Endothelial cell of umbilical vein (primary cell): ENCODE measurements at regions not wholly inside any gene's neighbourhood (a gene's known extent, or its start where the extent isn't known, plus 50 kb on each side); places are given as distances from the start of the nearest gene placed in this dataset.

Experiments
- EZH2 ChIP-seq: IDR thresholded peaks from 2 replicates; pipeline ENCODE4 v1.6.1; 2012; ENCODE audit warnings: borderline replicate concordance, low read depth, mild to moderate bottlenecking, moderate library complexity, low read length, inconsistent platforms; ENCODE audit not compliant: severe bottlenecking
- JUN ChIP-seq: IDR thresholded peaks from 2 replicates; pipeline ENCODE4 v1.6.1; 2011; ENCODE audit warnings: borderline replicate concordance, low read depth; ENCODE audit not compliant: insufficient read length, insufficient read depth
- MYC ChIP-seq: IDR thresholded peaks from one replicate; pipeline ENCODE4 v1.6.1; 2011; ENCODE audit warnings: mild to moderate bottlenecking, low read depth, low read length
- POLR2A ChIP-seq: IDR thresholded peaks from 2 replicates; pipeline ENCODE4 v1.6.1; 2012; ENCODE audit warnings: low read depth, mild to moderate bottlenecking, control low read depth, low read length
- POLR2AphosphoS5 ChIP-seq: IDR thresholded peaks from 2 replicates; pipeline ENCODE4 v1.6.1; 2012; ENCODE audit warnings: low read depth, mild to moderate bottlenecking, control low read depth, low read length, moderate library complexity; ENCODE audit not compliant: insufficient read depth
- TF ChIP-seq, protein P1 (sequence below), 2 donors: IDR thresholded peaks; 1 replicate in 1 of 2; 2 replicates in 1 of 2; pipeline ENCODE4 v1.5.1; 2011; ENCODE audit warnings: low read length in 2 of 2, mild to moderate bottlenecking in 2 of 2, moderate library complexity in 2 of 2, control low read depth in 1 of 2, inconsistent platforms in 1 of 2, low read depth in 1 of 2; ENCODE audit not compliant: insufficient read depth in 1 of 2; ENCODE audit errors: extremely low read depth in 1 of 2

- TF ChIP-seq, protein P1, sequence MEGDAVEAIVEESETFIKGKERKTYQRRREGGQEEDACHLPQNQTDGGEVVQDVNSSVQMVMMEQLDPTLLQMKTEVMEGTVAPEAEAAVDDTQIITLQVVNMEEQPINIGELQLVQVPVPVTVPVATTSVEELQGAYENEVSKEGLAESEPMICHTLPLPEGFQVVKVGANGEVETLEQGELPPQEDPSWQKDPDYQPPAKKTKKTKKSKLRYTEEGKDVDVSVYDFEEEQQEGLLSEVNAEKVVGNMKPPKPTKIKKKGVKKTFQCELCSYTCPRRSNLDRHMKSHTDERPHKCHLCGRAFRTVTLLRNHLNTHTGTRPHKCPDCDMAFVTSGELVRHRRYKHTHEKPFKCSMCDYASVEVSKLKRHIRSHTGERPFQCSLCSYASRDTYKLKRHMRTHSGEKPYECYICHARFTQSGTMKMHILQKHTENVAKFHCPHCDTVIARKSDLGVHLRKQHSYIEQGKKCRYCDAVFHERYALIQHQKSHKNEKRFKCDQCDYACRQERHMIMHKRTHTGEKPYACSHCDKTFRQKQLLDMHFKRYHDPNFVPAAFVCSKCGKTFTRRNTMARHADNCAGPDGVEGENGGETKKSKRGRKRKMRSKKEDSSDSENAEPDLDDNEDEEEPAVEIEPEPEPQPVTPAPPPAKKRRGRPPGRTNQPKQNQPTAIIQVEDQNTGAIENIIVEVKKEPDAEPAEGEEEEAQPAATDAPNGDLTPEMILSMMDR (IDR thresholded peaks at IDR 0.05; ENCODE audit: extremely low read depth in 1 of 2, insufficient read depth in 1 of 2, low read depth in 1 of 2, low read length in 2 of 2) = no peak
- TF ChIP-seq POLR2AphosphoS5 (no peak), EZH2 (no peak), POLR2A (no peak), JUN (no peak), MYC (no peak)
These were observed 144.8 kb upstream of the SAMSN1 start for GRCh38 chr21:14690886-14691285.
